IPS-NIHi11 (cell line): ENCODE measurements at regions not wholly inside any gene's neighbourhood (a gene's known extent, or its start where the extent isn't known, plus 50 kb on each side); places are given as distances from the start of the nearest gene placed in this dataset.
"Not testable (repeated sequence)": the region's sequence is repeated elsewhere in the genome, so short reads cannot be mapped to it uniquely, and the experiment has no call there.

Experiments
- DNase-seq: peaks from one replicate; pipeline ENCODE4 v3.0.0; 2012; ENCODE audit warnings: mixed read lengths, low spot score

DNA sequence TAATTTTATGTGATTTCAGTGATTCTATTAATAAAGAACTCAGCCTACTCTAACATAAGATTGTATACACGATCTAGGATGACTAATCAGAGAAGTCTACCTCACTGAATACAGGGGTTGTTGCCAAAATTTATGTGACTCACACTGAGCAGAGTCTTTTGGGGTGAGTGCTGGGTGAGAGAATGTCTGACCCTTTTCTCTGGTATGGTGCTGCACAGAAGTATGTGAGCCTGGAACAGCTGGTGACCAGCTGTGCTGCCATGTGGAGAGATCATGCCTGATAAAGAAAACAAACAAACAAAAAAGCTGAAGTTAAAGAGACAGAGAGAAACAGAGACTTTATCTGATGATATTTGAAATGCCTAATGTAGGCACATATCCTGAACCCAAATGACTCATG lies 618.1 kb upstream of the GRIA3 start:
- DNase-seq, result no peak

- no peak for DNase-seq
Measured at GRCh38 chrX:122566401-122566800, 617.7 kb upstream of the GRIA3 start.

DNA sequence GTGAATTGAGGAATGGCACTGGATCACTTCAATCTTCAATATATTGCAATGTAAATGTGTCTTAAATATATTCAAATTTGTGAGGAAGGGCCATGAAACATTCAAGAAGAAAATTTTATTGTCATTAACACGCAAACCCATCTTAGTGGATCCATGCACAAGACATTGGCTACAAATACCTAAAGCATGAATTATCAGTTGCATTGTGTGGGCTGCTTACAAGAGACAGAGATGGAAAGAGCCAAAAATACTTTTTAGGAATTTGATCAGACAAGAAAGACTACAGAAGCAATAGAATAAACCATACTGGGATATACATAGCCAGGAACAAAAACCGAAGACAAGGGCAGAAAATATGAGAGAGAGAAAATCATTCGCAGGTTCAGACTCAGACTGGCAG lies 616.2 kb upstream of the GRIA3 start:
- no peak for DNase-seq

DNA sequence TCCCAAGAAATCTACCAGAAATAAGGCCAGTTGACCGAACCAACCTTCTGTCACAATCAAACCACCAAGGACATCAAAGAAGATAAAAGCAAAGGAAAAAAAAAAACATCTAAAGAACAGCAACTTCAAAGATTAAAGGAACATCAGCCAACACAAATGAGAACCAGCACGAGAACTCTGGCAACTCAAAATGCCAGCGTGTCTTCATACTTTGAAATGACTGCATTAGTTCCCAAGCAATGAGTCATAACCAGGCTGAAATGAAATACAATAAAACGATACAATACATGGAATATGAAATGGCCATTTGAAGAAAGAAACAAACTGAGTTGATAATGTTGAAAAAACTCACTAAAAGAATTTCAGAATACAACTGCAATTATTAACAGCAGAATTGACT lies 611.6 kb upstream of the GRIA3 start:
- DNase-seq, result no peak

DNA sequence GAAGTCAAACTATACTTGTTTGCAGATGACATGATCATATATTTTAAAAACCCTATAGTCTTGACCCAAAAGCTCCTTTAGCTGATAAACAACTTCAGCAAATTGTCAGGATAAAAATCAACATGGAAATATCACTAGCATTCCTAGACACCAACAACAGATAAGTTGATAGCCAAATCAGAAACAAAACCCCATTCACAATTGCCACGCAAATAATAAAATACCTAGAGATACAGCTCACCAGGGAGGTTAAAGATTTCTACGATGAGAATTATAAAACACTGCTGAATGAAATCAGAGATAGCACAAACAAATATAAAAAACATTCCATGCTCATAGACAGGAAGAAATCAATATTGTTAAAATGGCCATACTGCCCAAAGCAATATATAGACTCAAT lies 605.0 kb upstream of the GRIA3 start:
- DNase-seq, result no peak

- DNase-seq, result no peak
Measured at GRCh38 chrX:122579526-122579925, 604.6 kb upstream of the GRIA3 start.

DNA sequence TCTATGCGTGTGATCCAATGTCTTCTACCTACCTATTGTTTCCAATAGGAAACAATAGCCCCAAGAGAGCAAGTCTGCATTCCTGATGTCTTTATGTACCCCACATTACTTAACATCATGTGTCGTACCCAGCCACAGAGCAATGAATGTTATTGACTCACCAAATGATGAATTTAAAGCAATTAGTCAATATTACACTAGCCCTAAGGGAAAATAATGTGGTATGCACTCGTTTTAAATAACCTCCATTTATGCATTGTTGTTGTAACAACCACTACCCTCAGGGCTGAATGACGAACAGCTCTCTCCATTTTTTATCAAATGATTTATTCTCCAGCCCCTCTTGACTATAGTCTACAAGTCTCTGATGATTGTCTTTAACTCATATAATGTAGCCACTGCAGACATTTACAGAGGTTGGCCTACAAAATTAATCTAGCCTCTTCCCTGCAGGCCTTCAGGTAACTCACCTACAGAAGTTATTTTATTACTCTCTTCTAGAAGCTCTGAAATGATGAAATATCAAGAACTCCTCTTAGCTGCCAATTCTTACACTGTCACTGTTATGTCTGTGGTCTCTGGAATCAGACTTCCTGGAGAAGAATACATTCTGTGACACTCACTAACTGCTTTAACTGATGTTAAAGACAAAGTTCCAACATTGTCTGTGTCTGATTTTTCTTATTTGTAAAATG lies 601.7 kb upstream of the GRIA3 start:
- DNase-seq, result no peak

DNA sequence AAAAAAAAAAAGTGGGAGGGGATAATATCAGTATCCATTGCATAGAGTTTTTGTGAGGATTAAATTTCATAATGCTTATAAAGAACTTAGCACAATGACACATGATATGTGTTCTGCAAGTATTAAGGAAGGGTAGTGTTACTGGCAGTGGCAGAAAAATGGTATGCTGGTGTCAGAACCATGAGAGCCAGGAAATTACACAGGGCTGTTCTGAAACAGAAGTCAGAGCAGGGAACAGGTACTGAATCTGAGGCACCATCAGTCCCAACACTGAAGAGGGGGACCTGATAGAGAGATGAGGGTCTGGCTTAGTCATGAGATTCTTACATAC lies 601.1 kb upstream of the GRIA3 start:
- no peak for DNase-seq

DNA sequence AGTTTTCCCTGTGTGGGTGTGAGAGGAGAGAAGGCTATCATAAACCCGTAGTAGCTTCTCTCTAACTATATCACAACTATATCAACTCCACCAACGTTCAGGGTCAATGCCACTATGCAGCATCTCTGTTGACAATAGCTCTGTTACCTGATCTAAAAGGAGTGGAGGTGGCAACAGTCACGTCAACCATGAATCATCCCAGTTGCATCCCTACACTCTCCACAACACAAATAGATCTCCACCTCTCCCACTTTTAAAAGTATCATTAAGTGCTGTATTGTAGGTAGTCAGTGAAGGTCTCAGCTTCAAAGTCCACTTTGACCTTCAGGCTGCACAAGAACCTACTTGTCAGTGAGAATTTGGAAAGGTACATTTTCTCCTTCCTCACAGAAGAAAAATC lies 600.5 kb upstream of the GRIA3 start:
- DNase-seq, result no peak

GRCh38 chrX:122584981-122585380 lies 599.1 kb upstream of the GRIA3 start:
- DNase-seq, result no peak

GRCh38 chrX:122586831-122587230 lies 597.2 kb upstream of the GRIA3 start:
- no peak for DNase-seq

- DNase-seq, result peak; percentile 3
Measured at GRCh38 chrX:122591546-122591945, 592.5 kb upstream of the GRIA3 start.

GRCh38 chrX:122596998-122597397 lies 587.1 kb upstream of the GRIA3 start:
- DNase-seq, result no peak

DNA sequence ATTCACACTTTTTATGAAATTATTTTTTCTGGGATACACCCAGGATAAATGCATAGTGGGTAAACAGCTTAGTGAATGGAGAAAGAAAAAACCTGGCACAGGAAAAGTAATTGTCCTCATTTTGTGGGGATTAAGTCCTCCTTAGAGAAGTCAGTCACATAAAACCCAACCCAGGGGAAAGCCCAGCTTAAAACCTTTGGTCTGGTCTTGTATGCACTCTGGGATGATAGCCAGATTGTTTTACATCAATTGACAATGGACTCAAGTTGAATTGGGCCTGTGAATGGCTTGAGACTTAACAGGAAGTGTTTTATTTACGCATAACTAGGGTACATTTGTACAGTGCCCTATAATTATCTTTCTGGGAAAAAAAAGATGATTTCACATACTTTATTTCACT lies 561.3 kb upstream of the GRIA3 start:
- DNase-seq, result no peak

GRCh38 chrX:122625239-122625638 lies 558.8 kb upstream of the GRIA3 start:
- DNase-seq, result no peak

- no peak for DNase-seq
Measured at GRCh38 chrX:122625821-122626220, 558.3 kb upstream of the GRIA3 start.

GRCh38 chrX:122626871-122627270 lies 557.2 kb upstream of the GRIA3 start:
- DNase-seq, result no peak

- no peak for DNase-seq
Measured at GRCh38 chrX:122641136-122641535, 542.9 kb upstream of the GRIA3 start.

DNA sequence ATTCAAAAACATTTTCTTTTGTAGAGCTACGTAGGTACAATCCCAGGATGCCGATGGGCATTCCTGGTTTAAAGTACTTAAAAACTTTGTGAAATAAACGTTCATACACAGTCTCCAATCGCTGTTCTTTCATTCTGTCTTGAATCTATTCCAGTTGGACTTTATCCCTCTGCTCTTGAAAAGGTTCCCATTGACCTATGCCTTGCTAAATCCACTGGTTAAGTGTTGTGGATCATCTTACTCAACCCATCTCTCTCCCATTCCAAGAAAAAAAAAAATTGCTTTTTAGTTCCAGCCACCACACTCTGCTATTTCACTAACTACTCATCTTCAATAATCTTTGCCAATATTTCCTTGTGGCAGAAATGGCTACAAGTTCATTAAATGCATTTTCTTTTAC lies 542.3 kb upstream of the GRIA3 start:
- no peak for DNase-seq

GRCh38 chrX:122655256-122655655 lies 528.8 kb upstream of the GRIA3 start:
- DNase-seq, result not testable (repeated sequence)

- DNase-seq, result no peak
Measured at GRCh38 chrX:122666601-122667000, 517.5 kb upstream of the GRIA3 start.

DNA sequence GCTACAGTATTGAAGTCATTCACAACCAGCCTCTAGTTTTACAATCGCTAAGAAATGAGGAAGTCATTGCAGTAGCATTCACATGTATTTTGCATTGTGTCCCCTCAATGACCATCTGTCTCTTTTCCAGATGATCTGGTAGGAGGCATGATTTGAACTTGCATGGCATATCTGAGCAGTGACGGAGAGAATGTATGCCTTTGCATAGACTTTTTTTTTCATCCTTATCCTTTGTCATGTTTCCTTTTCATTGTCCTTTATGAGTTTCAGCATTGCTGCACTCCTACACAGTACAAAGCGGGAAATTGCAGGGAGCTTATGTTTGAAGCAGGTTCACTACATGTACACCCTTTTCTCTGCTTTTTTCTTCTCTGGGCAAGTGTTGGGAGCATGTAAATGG lies 516.4 kb upstream of the GRIA3 start:
- DNase-seq, result no peak

GRCh38 chrX:122703762-122704161 lies 480.3 kb upstream of the GRIA3 start:
- DNase-seq, result no peak

- DNase-seq, result peak; percentile 5
Measured at GRCh38 chrX:122739770-122740169, 444.3 kb upstream of the GRIA3 start.

DNA sequence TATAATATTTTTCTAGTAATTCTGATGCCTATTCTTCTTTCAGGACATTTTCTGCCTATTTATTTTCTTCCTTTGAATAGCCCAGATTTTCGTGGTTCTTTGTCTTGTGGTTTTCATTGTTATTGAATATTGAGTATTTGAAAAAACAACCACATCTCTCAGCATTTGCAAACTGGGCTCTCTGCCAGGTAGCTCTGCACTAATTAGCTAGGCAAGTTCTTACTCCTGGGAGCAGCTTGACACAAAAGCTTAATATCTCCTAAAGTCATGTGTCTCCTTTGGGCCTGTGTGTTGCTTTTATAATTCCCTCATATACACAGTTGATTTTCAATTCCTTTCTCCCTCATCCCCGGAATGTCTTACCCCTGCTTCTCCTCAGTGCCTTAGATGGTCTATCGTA lies 413.5 kb upstream of the GRIA3 start:
- no peak for DNase-seq
